ENCODE measurements at regions not wholly inside any gene's neighbourhood (a gene's known extent, or its start where the extent isn't known, plus 50 kb on each side); places are given as distances from the start of the nearest gene placed in this dataset.

DNA sequence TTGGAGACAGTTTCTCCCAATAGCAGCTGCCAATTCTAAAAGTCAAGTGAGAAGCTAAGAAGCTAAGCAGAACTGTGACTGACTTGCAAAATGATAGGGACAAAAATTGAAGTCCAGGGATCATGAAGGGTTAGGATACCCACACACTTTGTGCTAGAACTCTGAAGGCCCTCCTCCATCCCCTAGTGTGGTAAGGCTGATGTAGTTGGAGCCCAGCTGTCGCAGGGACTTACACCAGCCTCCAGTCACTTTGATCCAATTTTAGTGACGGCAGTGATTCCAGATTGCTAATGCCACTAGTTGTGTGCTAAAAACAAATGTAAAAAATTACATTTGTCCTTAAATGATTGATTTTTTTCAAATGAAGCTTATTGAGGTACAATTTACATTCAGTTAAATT is 742.7 kb upstream of the ZNF608 start:
- H3K4me3 ChIP-seq, result no peak overlapping the region
- in situ Hi-C loops (cut with MboI; ENCODE audit: low sequenced_read_pairs in 4 of 4) (loop anchor here in 1 of 4 donors (5.0 to 25.0 kb wide), 3 partner anchors 74 to 752 kb away; partner anchors contain the start of gene ZNF608), intact Hi-C loops (cut with DNase I; ENCODE audit: low total_unique reads) (loop anchor here (5.0 kb wide), 1 partner anchor 123 kb away; no protein-coding TSS in a partner anchor)

DNA sequence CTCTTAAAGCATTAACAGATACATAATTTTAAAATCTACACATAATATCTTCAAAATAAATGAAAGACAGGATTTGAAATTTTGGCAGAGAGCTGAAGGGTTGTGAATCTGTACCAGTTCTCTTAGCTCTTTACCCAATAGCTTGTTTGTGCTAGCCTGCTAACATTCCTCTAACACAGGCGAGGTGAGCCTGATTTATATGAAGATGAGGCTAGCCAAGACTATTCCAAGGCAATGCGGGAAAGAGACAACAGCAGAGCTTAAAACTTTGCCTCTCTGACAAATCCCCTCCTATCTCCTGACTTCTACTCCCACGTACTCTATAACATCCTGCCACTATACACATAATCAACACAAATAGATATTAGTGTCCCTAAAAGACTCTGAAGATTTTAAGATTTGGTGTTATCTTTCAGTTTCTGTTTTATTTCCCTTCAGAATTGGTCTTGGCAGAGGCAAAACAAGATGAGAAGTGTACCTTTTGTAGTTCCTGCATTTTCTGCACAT is 745.6 kb upstream of the ZNF608 start:
- Histone ChIP-seq H3K36me3 (no peaks in the 10 kb centered on the region), H3K9me3 (no peaks in the 10 kb centered on the region), H3K4me3 (no peak overlapping the region), H3K27ac (no peak overlapping the region), H3K4me1 (no peaks in the 10 kb centered on the region), H3K27me3 (no peaks in the 10 kb centered on the region)
- in situ Hi-C loops (cut with MboI; ENCODE audit: low sequenced_read_pairs in 4 of 4), result loop anchor here in 1 of 4 donors (25.0 kb wide), 1 partner anchor 755 kb away; the partner anchor contains the start of gene ZNF608
- intact Hi-C loops (cut with DNase I; ENCODE audit: low total_unique reads), result no loop called here
- ATAC-seq (no peak), DNase-seq (no peak)
- no peak for TF ChIP-seq POLR2A (IDR thresholded peaks at IDR 0.05)
- TF ChIP-seq, protein P1, sequence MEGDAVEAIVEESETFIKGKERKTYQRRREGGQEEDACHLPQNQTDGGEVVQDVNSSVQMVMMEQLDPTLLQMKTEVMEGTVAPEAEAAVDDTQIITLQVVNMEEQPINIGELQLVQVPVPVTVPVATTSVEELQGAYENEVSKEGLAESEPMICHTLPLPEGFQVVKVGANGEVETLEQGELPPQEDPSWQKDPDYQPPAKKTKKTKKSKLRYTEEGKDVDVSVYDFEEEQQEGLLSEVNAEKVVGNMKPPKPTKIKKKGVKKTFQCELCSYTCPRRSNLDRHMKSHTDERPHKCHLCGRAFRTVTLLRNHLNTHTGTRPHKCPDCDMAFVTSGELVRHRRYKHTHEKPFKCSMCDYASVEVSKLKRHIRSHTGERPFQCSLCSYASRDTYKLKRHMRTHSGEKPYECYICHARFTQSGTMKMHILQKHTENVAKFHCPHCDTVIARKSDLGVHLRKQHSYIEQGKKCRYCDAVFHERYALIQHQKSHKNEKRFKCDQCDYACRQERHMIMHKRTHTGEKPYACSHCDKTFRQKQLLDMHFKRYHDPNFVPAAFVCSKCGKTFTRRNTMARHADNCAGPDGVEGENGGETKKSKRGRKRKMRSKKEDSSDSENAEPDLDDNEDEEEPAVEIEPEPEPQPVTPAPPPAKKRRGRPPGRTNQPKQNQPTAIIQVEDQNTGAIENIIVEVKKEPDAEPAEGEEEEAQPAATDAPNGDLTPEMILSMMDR (IDR thresholded peaks at IDR 0.05 in 4 of 5, conservative IDR thresholded peaks at IDR 0.05 in 1 of 5), result no peak

More for the DNA sequence above, 742.7 kb upstream of the ZNF608 start:
- H3K27me3 ChIP-seq, result no peaks in the 10 kb centered on the region
- H3K27ac ChIP-seq, result no peak overlapping the region
- peaks cover 7 to 23% of the 10 kb centered on the region in 2 donors for H3K4me1 ChIP-seq
- no peaks in the 10 kb centered on the region for H3K9me3 ChIP-seq
- no peak for TF ChIP-seq POLR2A (IDR thresholded peaks at IDR 0.05)
- TF ChIP-seq, protein P1 (IDR thresholded peaks at IDR 0.05 in 4 of 5, conservative IDR thresholded peaks at IDR 0.05 in 1 of 5), result no peak
- no peaks in the 10 kb centered on the region for H3K36me3 ChIP-seq
- no peak for DNase-seq
- no peak for ATAC-seq

DNA sequence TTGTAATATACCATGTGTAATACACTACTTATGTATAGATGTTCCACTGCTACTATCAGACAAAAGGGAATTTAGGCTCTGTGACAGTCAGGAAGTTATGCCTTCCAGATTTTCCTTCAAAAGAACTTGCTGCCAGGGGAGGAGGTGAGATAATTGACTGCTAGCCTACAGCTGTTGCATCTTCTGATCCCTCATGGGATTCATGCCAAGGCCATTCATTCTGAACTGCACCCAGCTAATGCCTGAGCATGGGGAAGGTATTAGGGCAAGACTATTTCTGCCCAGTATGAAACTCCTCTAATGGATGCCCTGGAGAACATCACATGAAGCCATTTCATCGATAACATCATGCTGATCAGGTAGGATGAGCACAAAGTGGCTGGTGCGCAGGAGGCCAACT is 746.5 kb upstream of the ZNF608 start:
- H3K4me3 ChIP-seq, result no peak overlapping the region

DNA sequence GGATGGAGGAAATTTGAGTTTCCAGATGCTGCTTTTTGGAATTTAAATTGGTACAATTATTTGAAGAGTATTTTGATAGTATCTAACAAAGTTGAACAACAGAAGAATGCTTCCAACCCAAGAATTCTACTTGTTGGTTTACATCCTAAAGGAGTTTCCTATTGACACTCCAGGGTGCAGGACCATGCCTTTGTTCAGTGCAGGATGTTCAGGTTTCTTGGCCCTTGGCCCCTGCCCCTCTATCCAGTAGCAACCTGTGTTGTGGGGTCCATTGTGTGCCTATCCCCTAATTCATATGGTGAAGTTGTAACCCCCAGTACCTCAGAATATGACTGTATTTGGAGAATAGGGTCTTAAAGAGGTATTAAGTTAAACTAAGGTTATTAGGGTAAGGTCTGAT is 750.0 kb upstream of the ZNF608 start:
- Histone ChIP-seq H3K27ac (no peak overlapping the region), H3K27me3 (no peaks in the 10 kb centered on the region), H3K9me3 (no peaks in the 10 kb centered on the region), H3K4me3 (no peak overlapping the region), H3K36me3 (no peaks in the 10 kb centered on the region), H3K4me1 (no peaks in the 10 kb centered on the region)
- no peak for DNase-seq
- TF ChIP-seq, protein P1 (IDR thresholded peaks at IDR 0.05 in 4 of 5, conservative IDR thresholded peaks at IDR 0.05 in 1 of 5), result no peak
- TF ChIP-seq POLR2A (IDR thresholded peaks at IDR 0.05), result no peak
- intact Hi-C loops (cut with DNase I; ENCODE audit: low total_unique reads) (no loop called here), in situ Hi-C loops (cut with MboI; ENCODE audit: low sequenced_read_pairs in 4 of 4) (loop anchor here in 1 of 4 donors (25.0 kb wide), 1 partner anchor 759 kb away; the partner anchor contains the start of gene ZNF608)
- ATAC-seq, result no peak

More for the DNA sequence above, 746.5 kb upstream of the ZNF608 start:
- peak in 1 of 2 donors; percentile 24 for ATAC-seq
- TF ChIP-seq, protein P1 (IDR thresholded peaks at IDR 0.05 in 4 of 5, conservative IDR thresholded peaks at IDR 0.05 in 1 of 5), result no peak
- no peak for TF ChIP-seq POLR2A (IDR thresholded peaks at IDR 0.05)
- Histone ChIP-seq H3K36me3 (no peaks in the 10 kb centered on the region), H3K27ac (no peak overlapping the region), H3K4me1 (no peaks in the 10 kb centered on the region), H3K9me3 (no peaks in the 10 kb centered on the region), H3K27me3 (no peaks in the 10 kb centered on the region)
- intact Hi-C loops (cut with DNase I; ENCODE audit: low total_unique reads), result no loop called here
- in situ Hi-C loops (cut with MboI; ENCODE audit: low sequenced_read_pairs in 4 of 4), result loop anchor here in 1 of 4 donors (25.0 kb wide), 1 partner anchor 756 kb away; the partner anchor contains the start of gene ZNF608
- DNase-seq, result no peak

Data from gastrocnemius medialis (tissue), 4 donors.